CD4-positive, alpha-beta memory T cell (primary cell): ENCODE measurements at regions not wholly inside any gene's neighbourhood (a gene's known extent, or its start where the extent isn't known, plus 50 kb on each side); places are given as distances from the start of the nearest gene placed in this dataset.

Source experiments
- CTCF ChIA-PET: fragments of 350-600 bp; sonication (Branson Sonifier 250); formaldehyde crosslinking; loops from one replicate; lab custom pipeline; 2021; ENCODE audit warnings: inconsistent platforms; ENCODE audit not compliant: partially characterized antibody; lab: Charles Lee
- POLR2A ChIA-PET: fragments of 350-600 bp; sonication (Branson Sonifier 250); formaldehyde crosslinking; loops from one replicate; lab custom pipeline; 2021; ENCODE audit not compliant: partially characterized antibody; lab: Charles Lee
- DNase-seq, 5 donors: peaks; one replicate each; pipeline versions ENCODE4 v3.0.0 to v3.0.0-alpha.2; 2020 to 2022; ENCODE audit warnings: mixed read lengths in 1 of 5
- H3K27ac ChIP-seq: one replicate; pipeline ENCODE4 v1.7.0; 2013; ENCODE audit warnings: low read depth, low read length
- H3K27me3 ChIP-seq: 2 replicates; pipeline ENCODE4 v1.7.0; 2013; ENCODE audit warnings: mild to moderate bottlenecking, low read length, moderate library complexity; ENCODE audit not compliant: insufficient read depth
- H3K36me3 ChIP-seq: 2 replicates; pipeline ENCODE4 v1.7.0; 2013; ENCODE audit warnings: mild to moderate bottlenecking, low read length, moderate library complexity; ENCODE audit not compliant: insufficient read depth
- H3K4me1 ChIP-seq: 2 replicates; pipeline ENCODE4 v1.7.0; 2013; ENCODE audit warnings: mild to moderate bottlenecking, low read length, moderate library complexity; ENCODE audit not compliant: insufficient read depth
- H3K4me3 ChIP-seq, 2 donors: one replicate each; pipeline ENCODE4 v1.7.0; 2013; ENCODE audit warnings: low read length in 2 of 2, mild to moderate bottlenecking in 1 of 2
- H3K9me3 ChIP-seq, 2 donors: one replicate each; pipeline ENCODE4 v1.7.0; 2013; ENCODE audit warnings: low read length in 2 of 2, control low read depth in 1 of 2; ENCODE audit not compliant: control insufficient read depth in 1 of 2
- H3K27ac Mint-ChIP-seq, 7 donors: one replicate each; pipeline ENCODE4 v1.8.0; 2020 to 2021; ENCODE audit warnings: mixed read lengths in 7 of 7, mild to moderate bottlenecking in 6 of 7, inconsistent platforms in 3 of 7, moderate library complexity in 3 of 7
- H3K27me3 Mint-ChIP-seq, 2 donors: one replicate each; pipeline ENCODE4 v1.8.0; 2020 to 2021; ENCODE audit warnings: mixed read lengths in 2 of 2
- H3K36me3 Mint-ChIP-seq, 2 donors: one replicate each; pipeline ENCODE4 v1.8.0; 2020 to 2021; ENCODE audit warnings: mixed read lengths in 2 of 2, inconsistent platforms in 1 of 2, mild to moderate bottlenecking in 1 of 2
- H3K4me1 Mint-ChIP-seq, 4 donors: one replicate each; pipeline ENCODE4 v1.8.0; 2020 to 2021; ENCODE audit warnings: mixed read lengths in 4 of 4, mild to moderate bottlenecking in 1 of 4
- H3K4me3 Mint-ChIP-seq, 8 donors: one replicate each; pipeline ENCODE4 v1.8.0; 2020 to 2021; ENCODE audit warnings: mixed read lengths in 8 of 8, mild to moderate bottlenecking in 7 of 8, moderate library complexity in 6 of 8, inconsistent platforms in 3 of 8
- H3K9me3 Mint-ChIP-seq, 8 donors: one replicate each; pipeline ENCODE4 v1.8.0; 2020 to 2021; ENCODE audit warnings: mixed read lengths in 8 of 8, mild to moderate bottlenecking in 5 of 8, inconsistent platforms in 3 of 8, moderate library complexity in 1 of 8
- intact Hi-C: fragments of 100-400 bp; cut with micrococcal nuclease; formaldehyde crosslinking; loops from one replicate; pipeline ENCODE4 v1.15.1; 2023

DNA sequence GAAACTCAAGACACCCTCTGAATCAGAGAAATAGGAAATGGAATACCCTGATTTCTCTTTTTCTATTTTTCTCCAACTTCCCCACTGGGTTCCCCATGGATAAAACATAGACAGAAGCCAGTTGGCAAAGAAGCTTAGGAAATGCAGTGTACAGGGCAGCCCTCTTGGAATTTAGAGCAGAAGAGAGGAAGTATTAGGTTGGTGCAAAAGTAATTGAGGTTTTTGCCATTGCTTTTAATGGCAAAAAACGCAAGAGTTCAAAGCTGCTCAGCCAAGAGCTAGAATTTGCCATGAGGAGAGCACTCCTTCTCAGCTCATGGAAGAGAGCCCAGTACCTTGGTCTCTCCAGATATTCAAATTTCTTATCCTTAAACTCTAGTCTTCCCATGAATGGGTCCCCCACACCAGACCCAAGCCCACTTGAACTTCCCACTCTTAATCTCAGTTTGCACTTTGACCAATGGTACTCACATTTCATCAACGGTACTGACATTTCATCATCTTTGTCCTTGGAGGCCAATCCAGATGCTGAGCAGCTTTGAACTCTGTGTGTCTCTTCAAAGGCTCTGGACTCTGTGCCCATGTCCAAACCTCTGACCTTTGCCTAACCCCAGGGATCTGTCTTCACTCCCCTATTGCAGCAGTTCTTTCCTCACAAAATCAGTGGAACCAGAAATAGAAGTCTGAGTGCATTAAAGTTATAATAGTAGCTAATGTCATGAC is 73.2 kb upstream of the PPP1R3C start:
- H3K27me3 ChIP-seq: no peaks in the 10 kb centered on the region
- Mint-ChIP-seq H3K4me1 (no peaks in the 10 kb centered on the region), H3K36me3 (no peaks in the 10 kb centered on the region), H3K27ac (no peak overlapping the region), H3K4me3 (no peak overlapping the region), H3K27me3 (peaks cover 8 to 10% of the 10 kb centered on the region in 2 donors), H3K9me3 (no peaks in the 10 kb centered on the region)
- POLR2A ChIA-PET: no interaction called here
- no peaks in the 10 kb centered on the region for H3K4me1 ChIP-seq
- no peaks in the 10 kb centered on the region for H3K36me3 ChIP-seq
- CTCF ChIA-PET: no interaction called here
- DNase-seq: no peak
- no peaks in the 10 kb centered on the region for H3K9me3 ChIP-seq
- H3K27ac ChIP-seq: no peak overlapping the region
- intact Hi-C loops: no loop called here
- H3K4me3 ChIP-seq: no peak overlapping the region

DNA sequence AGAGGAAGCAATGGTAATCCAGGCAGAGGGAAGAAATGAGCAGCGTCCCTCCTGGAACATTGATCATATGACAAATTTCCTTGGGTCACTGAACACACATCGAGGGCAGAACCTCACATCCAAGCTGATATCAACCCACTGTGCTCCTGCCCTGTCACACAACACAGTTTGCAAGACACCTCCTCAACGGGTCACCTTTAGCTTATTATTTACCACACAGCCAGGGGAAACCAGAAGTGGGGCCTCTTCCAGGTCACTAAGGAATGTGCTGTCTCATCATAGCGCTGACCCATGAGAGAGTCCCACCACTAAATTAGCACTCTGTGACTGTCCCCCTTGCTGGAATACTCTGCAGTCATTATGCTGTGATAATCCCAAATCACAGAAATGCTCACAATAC is 69.7 kb upstream of the PPP1R3C start:
- H3K27me3 Mint-ChIP-seq: peaks cover 5 to 10% of the 10 kb centered on the region in 2 donors
- no peaks in the 10 kb centered on the region for H3K36me3 Mint-ChIP-seq
- no peaks in the 10 kb centered on the region for H3K36me3 ChIP-seq
- H3K27me3 ChIP-seq: no peaks in the 10 kb centered on the region
- intact Hi-C loops: no loop called here
- no peaks in the 10 kb centered on the region for H3K9me3 ChIP-seq
- no peak overlapping the region for H3K4me3 ChIP-seq
- CTCF ChIA-PET: no interaction called here
- H3K4me1 Mint-ChIP-seq: no peaks in the 10 kb centered on the region
- no peak overlapping the region for H3K27ac ChIP-seq
- H3K27ac Mint-ChIP-seq: no peak overlapping the region
- H3K4me3 Mint-ChIP-seq: no peak overlapping the region
- H3K4me1 ChIP-seq: no peaks in the 10 kb centered on the region
- POLR2A ChIA-PET: no interaction called here
- no peak for DNase-seq
- H3K9me3 Mint-ChIP-seq: no peaks in the 10 kb centered on the region

DNA sequence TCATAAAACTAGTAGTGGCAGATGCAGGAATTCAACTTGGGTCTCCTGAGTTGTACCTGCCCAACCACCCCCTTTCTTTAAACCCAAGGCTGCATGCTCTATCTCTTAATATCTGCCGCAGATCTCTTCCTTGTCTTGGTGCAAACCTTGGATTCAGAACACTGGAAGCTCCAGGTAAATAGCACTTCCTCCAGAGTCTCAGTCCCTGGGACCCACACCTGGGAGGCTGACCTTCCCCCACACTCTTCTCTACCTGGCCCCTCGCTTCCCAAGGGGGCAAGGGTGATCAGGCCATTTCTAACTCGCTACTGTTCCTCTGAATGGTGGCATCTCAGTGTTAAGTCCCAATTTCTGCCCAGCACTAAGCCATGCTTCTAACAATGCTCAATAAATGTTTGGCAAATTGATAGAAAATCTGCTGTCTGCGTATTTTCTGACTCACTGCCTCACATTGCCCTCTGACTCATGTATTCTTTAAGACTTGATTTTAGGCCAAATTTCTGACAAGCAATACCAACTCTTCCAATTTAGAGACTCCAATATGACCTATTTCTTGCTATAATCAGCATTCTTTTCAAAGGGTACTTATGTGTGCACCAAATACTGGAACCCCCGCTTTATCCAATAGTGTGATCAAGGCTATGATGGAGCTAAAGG is 68.0 kb upstream of the PPP1R3C start:
- peaks cover 3 to 10% of the 10 kb centered on the region in 2 donors for H3K27me3 Mint-ChIP-seq
- no peak overlapping the region for H3K27ac Mint-ChIP-seq
- Histone ChIP-seq H3K27me3 (no peaks in the 10 kb centered on the region), H3K4me3 (no peak overlapping the region), H3K4me1 (no peaks in the 10 kb centered on the region), H3K27ac (no peak overlapping the region), H3K9me3 (no peaks in the 10 kb centered on the region), H3K36me3 (no peaks in the 10 kb centered on the region)
- no peaks in the 10 kb centered on the region for H3K9me3 Mint-ChIP-seq
- intact Hi-C loops: no loop called here
- CTCF ChIA-PET: no interaction called here
- POLR2A ChIA-PET: no interaction called here
- no peaks in the 10 kb centered on the region for H3K4me1 Mint-ChIP-seq
- DNase-seq: no peak
- no peaks in the 10 kb centered on the region for H3K36me3 Mint-ChIP-seq
- no peak overlapping the region for H3K4me3 Mint-ChIP-seq

DNA sequence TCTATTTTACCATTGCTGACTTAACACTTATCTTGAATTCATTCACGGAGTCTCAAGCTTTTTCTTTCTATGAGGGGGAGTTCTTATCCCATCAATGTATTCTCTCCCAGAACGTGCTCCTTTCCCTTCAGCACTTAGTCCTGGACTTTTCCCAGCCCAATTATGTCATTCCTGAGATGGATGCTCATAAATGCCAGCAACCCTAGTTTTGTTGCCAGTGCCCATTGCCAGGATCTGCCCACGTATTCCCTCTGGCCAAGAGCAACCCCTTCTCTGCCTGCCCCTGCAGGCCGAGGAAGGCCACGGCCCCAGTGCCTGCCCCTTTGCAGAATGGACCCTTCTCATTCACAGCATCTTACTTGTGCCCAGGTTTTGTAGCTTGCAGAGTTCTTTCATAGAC is 67.4 kb upstream of the PPP1R3C start:
- Mint-ChIP-seq H3K27me3 (peaks cover 5 to 10% of the 10 kb centered on the region in 2 donors), H3K4me3 (no peak overlapping the region), H3K27ac (no peak overlapping the region), H3K36me3 (no peaks in the 10 kb centered on the region), H3K9me3 (no peaks in the 10 kb centered on the region), H3K4me1 (no peaks in the 10 kb centered on the region)
- Histone ChIP-seq H3K27me3 (no peaks in the 10 kb centered on the region), H3K4me1 (no peaks in the 10 kb centered on the region), H3K27ac (no peak overlapping the region), H3K36me3 (no peaks in the 10 kb centered on the region), H3K4me3 (no peak overlapping the region), H3K9me3 (no peaks in the 10 kb centered on the region)
- POLR2A ChIA-PET: no interaction called here
- intact Hi-C loops: no loop called here
- no peak for DNase-seq
- CTCF ChIA-PET: no interaction called here

DNA sequence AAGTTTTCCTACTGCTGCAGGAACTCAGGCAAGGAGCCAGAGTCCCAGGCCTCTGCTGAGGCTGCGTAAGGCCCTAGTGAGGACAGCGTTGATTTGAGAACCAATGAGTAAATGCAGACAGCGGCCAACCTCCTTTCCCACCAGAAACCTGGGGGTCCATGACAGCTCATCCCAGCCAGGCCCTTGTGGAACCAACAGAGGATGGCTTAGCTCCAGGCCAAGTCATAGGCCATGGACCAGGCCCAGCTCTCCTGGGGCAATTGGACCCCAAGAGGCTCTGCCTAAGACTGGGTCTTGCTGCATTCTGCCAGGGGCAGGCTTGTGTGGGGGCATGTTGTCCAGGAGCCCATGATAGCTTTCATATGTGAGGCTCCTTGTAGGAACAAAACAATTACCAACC is 65.4 kb upstream of the PPP1R3C start:
- Histone ChIP-seq H3K4me1 (no peaks in the 10 kb centered on the region), H3K27me3 (no peaks in the 10 kb centered on the region), H3K27ac (no peak overlapping the region), H3K4me3 (no peak overlapping the region), H3K36me3 (no peaks in the 10 kb centered on the region), H3K9me3 (no peaks in the 10 kb centered on the region)
- Mint-ChIP-seq H3K36me3 (no peaks in the 10 kb centered on the region), H3K27ac (no peak overlapping the region), H3K4me3 (no peak overlapping the region), H3K4me1 (no peaks in the 10 kb centered on the region), H3K27me3 (peaks cover 7 to 9% of the 10 kb centered on the region in 2 donors), H3K9me3 (no peaks in the 10 kb centered on the region)
- CTCF ChIA-PET: no interaction called here
- peak in 1 of 5 donors; percentile 24 for DNase-seq
- POLR2A ChIA-PET: no interaction called here
- intact Hi-C loops: no loop called here

DNA sequence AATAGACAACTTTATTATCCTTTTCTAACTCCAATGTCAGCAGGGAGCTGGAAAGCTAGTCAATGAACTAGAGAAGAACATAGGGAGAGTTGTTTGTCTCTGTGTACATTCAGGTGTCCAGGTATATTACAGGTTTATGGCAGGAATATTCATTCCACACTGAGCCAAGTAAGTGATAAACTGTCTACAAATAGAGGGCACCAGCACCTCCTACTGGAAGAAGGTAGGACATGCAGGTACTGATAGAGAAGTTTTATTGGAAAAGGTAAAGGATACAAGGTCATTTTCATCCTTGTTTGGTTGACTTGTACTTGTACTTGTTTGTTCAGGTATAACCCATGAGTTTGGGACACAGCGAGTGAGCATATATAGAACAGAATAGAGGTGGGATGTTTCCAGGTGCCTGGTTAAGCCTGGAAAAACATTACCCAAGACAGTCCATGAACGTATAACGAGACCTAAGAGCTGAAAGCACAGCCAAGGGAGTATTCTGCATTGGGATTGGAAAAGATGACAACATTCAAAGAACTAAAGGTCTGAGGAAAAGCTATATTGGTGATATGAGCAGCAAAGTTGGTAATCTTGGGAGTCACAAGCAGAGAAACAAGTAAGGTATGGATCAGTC is 61.4 kb upstream of the PPP1R3C start:
- Histone ChIP-seq H3K27me3 (no peaks in the 10 kb centered on the region), H3K36me3 (no peaks in the 10 kb centered on the region), H3K9me3 (no peaks in the 10 kb centered on the region), H3K4me3 (no peak overlapping the region), H3K27ac (no peak overlapping the region), H3K4me1 (no peaks in the 10 kb centered on the region)
- POLR2A ChIA-PET: no interaction called here
- H3K36me3 Mint-ChIP-seq: no peaks in the 10 kb centered on the region
- no peaks in the 10 kb centered on the region for H3K9me3 Mint-ChIP-seq
- H3K4me1 Mint-ChIP-seq: peaks cover 0 to 1% (median 0%) of the 10 kb centered on the region in 4 donors
- no peak overlapping the region for H3K27ac Mint-ChIP-seq
- CTCF ChIA-PET: interaction anchor here (0.6 to 2.1 kb wide), 3 partner anchors 16 to 395 kb away, joined by 3 to 15 read pairs (median 3); no protein-coding TSS in a partner anchor
- peaks cover 0 to 4% of the 10 kb centered on the region in 2 donors for H3K27me3 Mint-ChIP-seq
- intact Hi-C loops: loop anchor here (1.0 kb wide), 1 partner anchor 396 kb away; no protein-coding TSS in a partner anchor
- peak in 3 of 5 donors; percentile 8 to 11 (median 9) for DNase-seq
- no peak overlapping the region for H3K4me3 Mint-ChIP-seq

DNA sequence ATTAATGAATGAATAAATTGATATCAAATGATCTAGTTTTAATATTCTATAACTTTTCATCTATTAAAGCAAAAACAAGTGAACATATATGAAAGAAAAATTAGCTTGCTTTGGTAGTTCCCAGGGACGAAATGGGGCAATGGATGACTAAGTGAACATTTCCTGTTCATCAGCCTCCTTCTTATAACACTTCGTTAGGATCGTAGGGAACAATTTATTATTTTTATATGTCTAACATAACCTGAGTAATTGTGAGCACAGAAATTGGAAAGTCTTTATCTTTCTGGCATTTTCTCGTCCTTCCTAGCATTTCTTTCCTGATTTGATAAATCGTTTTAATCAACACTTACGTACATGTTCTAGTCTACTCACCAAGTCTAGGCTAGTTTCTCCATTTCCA is 59.1 kb upstream of the PPP1R3C start:
- Mint-ChIP-seq H3K36me3 (no peaks in the 10 kb centered on the region), H3K4me3 (no peak overlapping the region), H3K4me1 (peaks cover 0 to 1% (median 0%) of the 10 kb centered on the region in 4 donors), H3K27me3 (peaks cover 0 to 4% of the 10 kb centered on the region in 2 donors), H3K27ac (no peak overlapping the region), H3K9me3 (no peaks in the 10 kb centered on the region)
- H3K4me3 ChIP-seq: no peak overlapping the region
- no peaks in the 10 kb centered on the region for H3K9me3 ChIP-seq
- no peaks in the 10 kb centered on the region for H3K36me3 ChIP-seq
- ChIA-PET CTCF (interaction anchor here (1.0 to 1.3 kb wide), 2 partner anchors 393 kb away, joined by 3 to 4 read pairs; no protein-coding TSS in a partner anchor), POLR2A (no interaction called here)
- DNase-seq: no peak
- H3K4me1 ChIP-seq: no peaks in the 10 kb centered on the region
- H3K27me3 ChIP-seq: no peaks in the 10 kb centered on the region
- H3K27ac ChIP-seq: no peak overlapping the region
- intact Hi-C loops: no loop called here
